A673 (cell line): ENCODE measurements at regions not wholly inside any gene's neighbourhood (a gene's known extent, or its start where the extent isn't known, plus 50 kb on each side); places are given as distances from the start of the nearest gene placed in this dataset.

ENCODE experiments used
- CTCF ChIP-seq: fragments of 300-800, 200-600 bp; sonication (generic); conservative IDR thresholded peaks from 2 replicates; pipeline ENCODE4 v1.5.1; 2017; ENCODE audit warnings: low read depth, mild to moderate bottlenecking, antibody characterized with exemption, low read length, moderate library complexity, mixed read lengths
- EZH2 ChIP-seq: fragments of 200-600 bp; sonication (generic); IDR thresholded peaks from 2 replicates; pipeline ENCODE4 v1.6.1; 2017; ENCODE audit warnings: borderline replicate concordance, low read depth, mild to moderate bottlenecking, mixed read lengths, antibody characterized with exemption, low read length; ENCODE audit not compliant: poor library complexity, severe bottlenecking

- TF ChIP-seq CTCF (no peak), EZH2 (peak; percentile 90)
Measured at GRCh38 chr10:89837165-89838043, 136.0 kb downstream of the KIF20B start.
